ENCODE measurements at regions not wholly inside any gene's neighbourhood (a gene's known extent, or its start where the extent isn't known, plus 50 kb on each side); places are given as distances from the start of the nearest gene placed in this dataset.

GRCh38 chr15:56813995-56814394 lies 80.7 kb upstream of the ZNF280D start:
- DNase-seq (ENCODE audit: low read depth): no peak
- CTCF ChIA-PET: interaction anchor here (2.4 kb wide), 1 partner anchor 8 kb away, joined by 14 read pairs; no protein-coding TSS in a partner anchor
- Histone ChIP-seq H3K36me3 (ENCODE audit: control insufficient read depth, insufficient read depth, low read length) (no peaks in the 10 kb centered on the region), H3K4me3 (ENCODE audit: low read depth, low read length) (no peak overlapping the region), H3K27me3 (ENCODE audit: control insufficient read depth, insufficient read depth, low read length) (no peaks in the 10 kb centered on the region)
- TF ChIP-seq CTCF (IDR thresholded peaks at IDR 0.05; ENCODE audit: insufficient read depth, low read depth, low read length): no peak
- POLR2A ChIA-PET: no interaction called here

GRCh38 chr15:56812961-56813360 lies 79.7 kb upstream of the ZNF280D start:
- ChIA-PET POLR2A (no interaction called here), CTCF (interaction anchor here (1.4 to 2.4 kb wide), 2 partner anchors 9 to 318 kb away, joined by 4 to 14 read pairs; no protein-coding TSS in a partner anchor)
- no peak for TF ChIP-seq CTCF (IDR thresholded peaks at IDR 0.05; ENCODE audit: insufficient read depth, low read depth, low read length)
- DNase-seq (ENCODE audit: low read depth): no peak
- Histone ChIP-seq H3K4me3 (ENCODE audit: low read depth, low read length) (no peak overlapping the region), H3K36me3 (ENCODE audit: control insufficient read depth, insufficient read depth, low read length) (no peaks in the 10 kb centered on the region), H3K27me3 (ENCODE audit: control insufficient read depth, insufficient read depth, low read length) (no peaks in the 10 kb centered on the region)

- Histone ChIP-seq H3K27me3 (ENCODE audit: control insufficient read depth, insufficient read depth, low read length) (no peaks in the 10 kb centered on the region), H3K4me3 (ENCODE audit: low read depth, low read length) (no peak overlapping the region), H3K36me3 (ENCODE audit: control insufficient read depth, insufficient read depth, low read length) (no peaks in the 10 kb centered on the region)
- CTCF ChIA-PET: interaction anchor here (1.1 to 2.4 kb wide), 3 partner anchors 10 to 321 kb away, joined by 4 to 14 read pairs (median 4); no protein-coding TSS in a partner anchor
- no peak for DNase-seq (ENCODE audit: low read depth)
- POLR2A ChIA-PET: no interaction called here
- no peak for TF ChIP-seq CTCF (IDR thresholded peaks at IDR 0.05; ENCODE audit: insufficient read depth, low read depth, low read length)
Observed at GRCh38 chr15:56812221-56812620, 78.9 kb upstream of the ZNF280D start.

GRCh38 chr15:56811586-56811985 lies 78.3 kb upstream of the ZNF280D start:
- POLR2A ChIA-PET: no interaction called here
- no peak for DNase-seq (ENCODE audit: low read depth)
- CTCF ChIA-PET: interaction anchor here (1.1 to 2.4 kb wide), 3 partner anchors 10 to 320 kb away, joined by 4 to 14 read pairs (median 4); no protein-coding TSS in a partner anchor
- no peak for TF ChIP-seq CTCF (IDR thresholded peaks at IDR 0.05; ENCODE audit: insufficient read depth, low read depth, low read length)
- no peak overlapping the region for H3K4me3 ChIP-seq (ENCODE audit: low read depth, low read length)
- H3K27me3 ChIP-seq (ENCODE audit: control insufficient read depth, insufficient read depth, low read length): no peaks in the 10 kb centered on the region
- no peaks in the 10 kb centered on the region for H3K36me3 ChIP-seq (ENCODE audit: control insufficient read depth, insufficient read depth, low read length)

- ChIA-PET POLR2A (no interaction called here), CTCF (interaction anchor here (0.7 kb wide), 1 partner anchor 11 kb away, joined by 3 read pairs; no protein-coding TSS in a partner anchor)
- H3K36me3 ChIP-seq (ENCODE audit: control insufficient read depth, insufficient read depth, low read length): no peaks in the 10 kb centered on the region
- H3K27me3 ChIP-seq (ENCODE audit: control insufficient read depth, insufficient read depth, low read length): no peaks in the 10 kb centered on the region
- no peak for TF ChIP-seq CTCF (IDR thresholded peaks at IDR 0.05; ENCODE audit: insufficient read depth, low read depth, low read length)
- no peak overlapping the region for H3K4me3 ChIP-seq (ENCODE audit: low read depth, low read length)
- no peak for DNase-seq (ENCODE audit: low read depth)
Observed at GRCh38 chr15:56808160-56808559, 74.9 kb upstream of the ZNF280D start.

All from BJ (cell line).